ENCODE measurements at regions not wholly inside any gene's neighbourhood (a gene's known extent, or its start where the extent isn't known, plus 50 kb on each side); places are given as distances from the start of the nearest gene placed in this dataset.

GRCh38 chr17:79233916-79234551 lies 159.4 kb downstream of the ENGASE start:
- no peak for TF ChIP-seq POLR2A (IDR thresholded peaks at IDR 0.05)
- no peak for TF ChIP-seq CTCF (IDR thresholded peaks at IDR 0.05)

Measured in tibial nerve (tissue), 3 donors.